ENCODE measurements at regions not wholly inside any gene's neighbourhood (a gene's known extent, or its start where the extent isn't known, plus 50 kb on each side); places are given as distances from the start of the nearest gene placed in this dataset.

DNA sequence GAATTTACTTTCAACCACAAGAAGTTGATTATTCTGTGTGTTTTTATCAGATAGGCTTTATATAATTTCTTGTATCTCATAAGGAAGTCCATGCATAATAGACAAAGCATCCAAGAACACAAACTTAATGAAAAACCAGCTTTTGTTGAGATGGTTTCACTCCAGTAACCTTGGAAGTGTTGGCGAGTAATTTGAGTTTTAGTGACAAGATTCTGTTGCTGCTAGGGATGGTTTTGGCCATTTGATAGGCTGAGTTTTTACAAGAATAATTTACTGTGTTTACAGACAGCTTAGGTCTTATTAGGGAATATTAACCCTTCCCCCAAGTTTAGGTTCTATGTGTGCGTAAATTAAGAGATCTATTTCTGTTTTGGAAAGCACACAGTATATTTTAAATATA lies 513.6 kb downstream of the USP25 start:
- H3K27ac Mint-ChIP-seq (ENCODE audit: unreplicated experiment): no peak overlapping the region
- no peak for DNase-seq
- no peak overlapping the region for H3K4me3 Mint-ChIP-seq (ENCODE audit: low read depth, unreplicated experiment)
- intact Hi-C loops (cut with micrococcal nuclease; ENCODE audit: unreplicated experiment): no loop called here
- no peaks in the 10 kb centered on the region for H3K4me1 Mint-ChIP-seq (ENCODE audit: low read depth, unreplicated experiment)
- no TSS peak for BruUV-seq (replicated peaks)
- TF ChIP-seq, protein P1, sequence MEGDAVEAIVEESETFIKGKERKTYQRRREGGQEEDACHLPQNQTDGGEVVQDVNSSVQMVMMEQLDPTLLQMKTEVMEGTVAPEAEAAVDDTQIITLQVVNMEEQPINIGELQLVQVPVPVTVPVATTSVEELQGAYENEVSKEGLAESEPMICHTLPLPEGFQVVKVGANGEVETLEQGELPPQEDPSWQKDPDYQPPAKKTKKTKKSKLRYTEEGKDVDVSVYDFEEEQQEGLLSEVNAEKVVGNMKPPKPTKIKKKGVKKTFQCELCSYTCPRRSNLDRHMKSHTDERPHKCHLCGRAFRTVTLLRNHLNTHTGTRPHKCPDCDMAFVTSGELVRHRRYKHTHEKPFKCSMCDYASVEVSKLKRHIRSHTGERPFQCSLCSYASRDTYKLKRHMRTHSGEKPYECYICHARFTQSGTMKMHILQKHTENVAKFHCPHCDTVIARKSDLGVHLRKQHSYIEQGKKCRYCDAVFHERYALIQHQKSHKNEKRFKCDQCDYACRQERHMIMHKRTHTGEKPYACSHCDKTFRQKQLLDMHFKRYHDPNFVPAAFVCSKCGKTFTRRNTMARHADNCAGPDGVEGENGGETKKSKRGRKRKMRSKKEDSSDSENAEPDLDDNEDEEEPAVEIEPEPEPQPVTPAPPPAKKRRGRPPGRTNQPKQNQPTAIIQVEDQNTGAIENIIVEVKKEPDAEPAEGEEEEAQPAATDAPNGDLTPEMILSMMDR (IDR thresholded peaks at IDR 0.05; ENCODE audit: unreplicated experiment): no peak
- no peaks in the 10 kb centered on the region for H3K27me3 Mint-ChIP-seq (ENCODE audit: unreplicated experiment)
- CTCF ChIA-PET: no interaction called here
- H3K9me3 Mint-ChIP-seq (ENCODE audit: low read depth, unreplicated experiment): no peaks in the 10 kb centered on the region
- no peaks in the 10 kb centered on the region for H3K36me3 Mint-ChIP-seq (ENCODE audit: insufficient read depth, unreplicated experiment)

DNA sequence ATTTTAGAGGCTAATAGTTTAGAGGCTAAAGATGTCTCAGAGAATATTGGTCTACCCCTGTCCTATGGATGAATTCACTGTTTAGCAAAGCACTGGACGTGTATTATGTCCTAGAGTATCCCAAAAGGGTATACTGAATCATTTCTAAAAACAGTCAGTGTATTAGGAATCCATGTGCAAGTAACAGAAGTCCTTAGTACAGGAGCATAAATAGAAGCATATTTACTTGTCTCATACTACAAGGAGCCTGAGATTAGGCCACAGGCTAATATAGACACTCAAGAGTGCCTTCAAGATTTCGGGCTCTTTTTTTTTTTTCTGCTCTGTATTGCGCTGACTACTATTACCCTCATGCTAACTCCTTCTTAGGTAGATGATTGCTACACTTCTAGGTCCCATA lies 518.9 kb downstream of the USP25 start:
- H3K36me3 Mint-ChIP-seq (ENCODE audit: insufficient read depth, unreplicated experiment): no peaks in the 10 kb centered on the region
- CTCF ChIA-PET: interaction anchor here (0.7 kb wide), 1 partner anchor 754 kb away, joined by 3 read pairs; no protein-coding TSS in a partner anchor
- TF ChIP-seq, protein P1 (IDR thresholded peaks at IDR 0.05; ENCODE audit: unreplicated experiment): no peak
- no peak overlapping the region for H3K4me3 Mint-ChIP-seq (ENCODE audit: low read depth, unreplicated experiment)
- BruUV-seq (replicated peaks): no TSS peak
- no peak overlapping the region for H3K27ac Mint-ChIP-seq (ENCODE audit: unreplicated experiment)
- H3K9me3 Mint-ChIP-seq (ENCODE audit: low read depth, unreplicated experiment): no peaks in the 10 kb centered on the region
- no peaks in the 10 kb centered on the region for H3K4me1 Mint-ChIP-seq (ENCODE audit: low read depth, unreplicated experiment)
- intact Hi-C loops (cut with micrococcal nuclease; ENCODE audit: unreplicated experiment): no loop called here
- no peak for DNase-seq
- H3K27me3 Mint-ChIP-seq (ENCODE audit: unreplicated experiment): no peaks in the 10 kb centered on the region

DNA sequence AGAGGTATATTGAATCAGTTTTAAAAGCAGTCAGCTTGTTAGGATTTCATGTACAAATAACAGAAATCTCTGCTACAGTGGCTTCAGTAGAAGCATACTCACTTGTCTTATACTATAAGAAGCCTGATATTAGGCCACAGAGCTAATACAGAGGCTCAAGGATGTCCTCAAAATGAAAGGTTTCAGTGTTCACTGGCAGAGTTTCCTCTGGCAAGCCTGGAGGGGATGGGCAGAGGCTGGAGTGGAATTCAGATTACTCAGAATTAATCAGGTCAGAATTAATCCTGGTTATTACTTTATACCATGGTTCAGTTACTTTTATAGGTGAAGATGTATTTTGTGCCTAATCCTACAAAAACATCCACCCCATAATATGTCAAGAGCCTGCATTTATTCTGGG lies 520.5 kb downstream of the USP25 start:
- no TSS peak for BruUV-seq (replicated peaks)
- no peaks in the 10 kb centered on the region for H3K36me3 Mint-ChIP-seq (ENCODE audit: insufficient read depth, unreplicated experiment)
- TF ChIP-seq, protein P1 (IDR thresholded peaks at IDR 0.05; ENCODE audit: unreplicated experiment): no peak
- no peak for DNase-seq
- H3K4me1 Mint-ChIP-seq (ENCODE audit: low read depth, unreplicated experiment): no peaks in the 10 kb centered on the region
- no peaks in the 10 kb centered on the region for H3K27me3 Mint-ChIP-seq (ENCODE audit: unreplicated experiment)
- no peak overlapping the region for H3K4me3 Mint-ChIP-seq (ENCODE audit: low read depth, unreplicated experiment)
- intact Hi-C loops (cut with micrococcal nuclease; ENCODE audit: unreplicated experiment): no loop called here
- H3K9me3 Mint-ChIP-seq (ENCODE audit: low read depth, unreplicated experiment): no peaks in the 10 kb centered on the region
- no peak overlapping the region for H3K27ac Mint-ChIP-seq (ENCODE audit: unreplicated experiment)
- CTCF ChIA-PET: interaction anchor here (0.6 kb wide), 1 partner anchor 617 kb away, joined by 4 read pairs; no protein-coding TSS in a partner anchor

DNA sequence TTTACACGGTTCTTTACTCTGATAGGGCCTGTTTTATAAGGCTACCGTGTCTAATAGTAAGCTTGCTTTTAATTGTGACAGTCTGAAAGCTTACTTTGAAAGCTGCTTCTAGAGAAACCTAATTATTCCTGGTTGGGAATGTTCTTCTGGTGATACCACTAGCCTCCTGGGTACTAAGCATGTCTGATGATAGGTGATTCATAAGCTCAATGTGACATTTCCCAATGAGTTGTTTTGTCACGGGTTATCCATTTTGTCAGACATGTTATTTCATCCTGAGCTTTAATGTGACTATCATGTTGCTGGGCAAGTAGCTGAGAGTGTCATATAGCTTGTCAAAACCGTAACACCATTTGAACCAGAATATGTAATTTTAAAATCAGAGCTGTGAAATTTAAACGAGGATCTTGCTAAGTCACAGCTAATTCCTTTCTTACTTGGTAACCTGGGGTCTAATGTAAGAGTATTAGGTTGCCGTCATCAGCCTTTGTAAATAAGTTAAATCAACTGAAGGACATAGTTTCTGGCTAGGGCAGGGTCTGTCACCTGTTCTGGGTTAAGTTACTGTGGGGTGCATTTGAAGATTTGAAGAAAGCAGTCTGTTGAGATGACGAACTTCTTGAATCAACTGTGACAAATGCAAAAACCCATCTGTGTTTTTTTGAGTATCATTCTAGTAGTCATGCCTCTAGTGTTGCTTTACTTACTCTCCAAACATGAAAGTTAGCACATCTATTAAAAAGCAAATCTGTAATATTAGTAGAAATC lies 529.2 kb downstream of the USP25 start:
- CTCF ChIA-PET: no interaction called here
- Mint-ChIP-seq H3K4me3 (ENCODE audit: low read depth, unreplicated experiment) (no peak overlapping the region), H3K4me1 (ENCODE audit: low read depth, unreplicated experiment) (no peaks in the 10 kb centered on the region), H3K27me3 (ENCODE audit: unreplicated experiment) (no peaks in the 10 kb centered on the region), H3K36me3 (ENCODE audit: insufficient read depth, unreplicated experiment) (no peaks in the 10 kb centered on the region), H3K27ac (ENCODE audit: unreplicated experiment) (no peak overlapping the region), H3K9me3 (ENCODE audit: low read depth, unreplicated experiment) (no peaks in the 10 kb centered on the region)
- TF ChIP-seq, protein P1 (IDR thresholded peaks at IDR 0.05; ENCODE audit: unreplicated experiment): no peak
- intact Hi-C loops (cut with micrococcal nuclease; ENCODE audit: unreplicated experiment): no loop called here
- no TSS peak for BruUV-seq (replicated peaks)
- no peak for DNase-seq
